ENCODE measurements at regions not wholly inside any gene's neighbourhood (a gene's known extent, or its start where the extent isn't known, plus 50 kb on each side); places are given as distances from the start of the nearest gene placed in this dataset.

GRCh38 chr14:51554953-51555352 lies 96.8 kb upstream of the FRMD6 start:
- H3K36me3 Mint-ChIP-seq (ENCODE audit: low read depth, unreplicated experiment) = no peaks in the 10 kb centered on the region
- no peak for DNase-seq (ENCODE audit: low spot score)
- no peak overlapping the region for H3K4me3 Mint-ChIP-seq (ENCODE audit: unreplicated experiment)
- H3K4me1 Mint-ChIP-seq (ENCODE audit: unreplicated experiment) = peaks cover 2% of the 10 kb centered on the region
- no peaks in the 10 kb centered on the region for H3K9me3 Mint-ChIP-seq (ENCODE audit: unreplicated experiment)
- H3K27me3 Mint-ChIP-seq (ENCODE audit: unreplicated experiment) = no peaks in the 10 kb centered on the region
- H3K27ac Mint-ChIP-seq (ENCODE audit: unreplicated experiment) = no peak overlapping the region
- TF ChIP-seq CTCF (IDR thresholded peaks at IDR 0.05; ENCODE audit: unreplicated experiment) = no peak

- no peak for TF ChIP-seq CTCF (IDR thresholded peaks at IDR 0.05; ENCODE audit: unreplicated experiment)
- no peak overlapping the region for H3K27ac Mint-ChIP-seq (ENCODE audit: unreplicated experiment)
- no peak overlapping the region for H3K4me3 Mint-ChIP-seq (ENCODE audit: unreplicated experiment)
- no peaks in the 10 kb centered on the region for H3K36me3 Mint-ChIP-seq (ENCODE audit: low read depth, unreplicated experiment)
- DNase-seq (ENCODE audit: low spot score) = no peak
- H3K9me3 Mint-ChIP-seq (ENCODE audit: unreplicated experiment) = no peaks in the 10 kb centered on the region
- no peaks in the 10 kb centered on the region for H3K4me1 Mint-ChIP-seq (ENCODE audit: unreplicated experiment)
- no peaks in the 10 kb centered on the region for H3K27me3 Mint-ChIP-seq (ENCODE audit: unreplicated experiment)
Observed at GRCh38 chr14:51561141-51561540, 90.6 kb upstream of the FRMD6 start.

- Mint-ChIP-seq H3K4me1 (ENCODE audit: unreplicated experiment) (no peaks in the 10 kb centered on the region), H3K27ac (ENCODE audit: unreplicated experiment) (no peak overlapping the region), H3K4me3 (ENCODE audit: unreplicated experiment) (no peak overlapping the region), H3K9me3 (ENCODE audit: unreplicated experiment) (no peaks in the 10 kb centered on the region), H3K27me3 (ENCODE audit: unreplicated experiment) (no peaks in the 10 kb centered on the region), H3K36me3 (ENCODE audit: low read depth, unreplicated experiment) (no peaks in the 10 kb centered on the region)
- TF ChIP-seq CTCF (IDR thresholded peaks at IDR 0.05; ENCODE audit: unreplicated experiment) = no peak
- no peak for DNase-seq (ENCODE audit: low spot score)
Observed at GRCh38 chr14:51562816-51563215, 88.9 kb upstream of the FRMD6 start.

GRCh38 chr14:51563560-51563959 lies 88.2 kb upstream of the FRMD6 start:
- H3K4me1 Mint-ChIP-seq (ENCODE audit: unreplicated experiment) = no peaks in the 10 kb centered on the region
- H3K9me3 Mint-ChIP-seq (ENCODE audit: unreplicated experiment) = no peaks in the 10 kb centered on the region
- DNase-seq (ENCODE audit: low spot score) = no peak
- H3K27me3 Mint-ChIP-seq (ENCODE audit: unreplicated experiment) = no peaks in the 10 kb centered on the region
- TF ChIP-seq CTCF (IDR thresholded peaks at IDR 0.05; ENCODE audit: unreplicated experiment) = no peak
- H3K27ac Mint-ChIP-seq (ENCODE audit: unreplicated experiment) = no peak overlapping the region
- no peaks in the 10 kb centered on the region for H3K36me3 Mint-ChIP-seq (ENCODE audit: low read depth, unreplicated experiment)
- H3K4me3 Mint-ChIP-seq (ENCODE audit: unreplicated experiment) = no peak overlapping the region

- no peaks in the 10 kb centered on the region for H3K36me3 Mint-ChIP-seq (ENCODE audit: low read depth, unreplicated experiment)
- no peak overlapping the region for H3K27ac Mint-ChIP-seq (ENCODE audit: unreplicated experiment)
- H3K4me1 Mint-ChIP-seq (ENCODE audit: unreplicated experiment) = no peaks in the 10 kb centered on the region
- H3K27me3 Mint-ChIP-seq (ENCODE audit: unreplicated experiment) = no peaks in the 10 kb centered on the region
- no peaks in the 10 kb centered on the region for H3K9me3 Mint-ChIP-seq (ENCODE audit: unreplicated experiment)
- no peak for DNase-seq (ENCODE audit: low spot score)
- TF ChIP-seq CTCF (IDR thresholded peaks at IDR 0.05; ENCODE audit: unreplicated experiment) = no peak
- no peak overlapping the region for H3K4me3 Mint-ChIP-seq (ENCODE audit: unreplicated experiment)
Observed at GRCh38 chr14:51564460-51564859, 87.2 kb upstream of the FRMD6 start.

Data from endothelial cell (in vitro differentiated cells).